Liver (tissue), 8 donors: ENCODE measurements at regions not wholly inside any gene's neighbourhood (a gene's known extent, or its start where the extent isn't known, plus 50 kb on each side); places are given as distances from the start of the nearest gene placed in this dataset.

Experiments used
- DNase-seq: peaks from one replicate; pipeline ENCODE4 v3.0.0-alpha.2; 2017; ENCODE audit warnings: low spot score
- H3K27ac ChIP-seq, 2 donors: one replicate each; pipeline ENCODE4 v1.7.0; 2013; ENCODE audit warnings: inconsistent platforms in 2 of 2, low read length in 2 of 2, control low read depth in 1 of 2, low read depth in 1 of 2, mild to moderate bottlenecking in 1 of 2
- H3K27me3 ChIP-seq, 4 donors: one replicate each; pipeline versions ENCODE4 v1.6.1 to v1.7.0; 2013; ENCODE audit warnings: low read length in 3 of 4, inconsistent platforms in 1 of 4, mild to moderate bottlenecking in 1 of 4, moderate library complexity in 1 of 4; ENCODE audit not compliant: control insufficient read depth in 4 of 4, insufficient read depth in 4 of 4
- H3K36me3 ChIP-seq, 4 donors: one replicate each; pipeline versions ENCODE4 v1.6.1 to v1.7.0; 2013; ENCODE audit warnings: low read length in 3 of 4, mild to moderate bottlenecking in 3 of 4, low read depth in 1 of 4, moderate library complexity in 1 of 4; ENCODE audit not compliant: control insufficient read depth in 4 of 4, insufficient read depth in 3 of 4
- H3K4me1 ChIP-seq, 4 donors: one replicate each; pipeline versions ENCODE4 v1.6.1 to v1.7.0; 2013; ENCODE audit warnings: low read length in 3 of 4, mild to moderate bottlenecking in 3 of 4, moderate library complexity in 1 of 4; ENCODE audit not compliant: control insufficient read depth in 4 of 4, insufficient read depth in 4 of 4
- H3K4me3 ChIP-seq, 3 donors: one replicate each; pipeline versions ENCODE4 v1.6.1 to v1.7.0; 2013; ENCODE audit warnings: low read length in 3 of 3, control low read depth in 1 of 3, low read depth in 1 of 3, mild to moderate bottlenecking in 1 of 3
- H3K9ac ChIP-seq, 2 donors: one replicate each; pipeline ENCODE4 v1.7.0; 2013; ENCODE audit warnings: low read length in 2 of 2, mild to moderate bottlenecking in 2 of 2, moderate library complexity in 2 of 2, control low read depth in 1 of 2, low read depth in 1 of 2
- H3K9me3 ChIP-seq, 4 donors: one replicate each; pipeline versions ENCODE4 v1.6.1 to v1.7.0; 2013; ENCODE audit warnings: low read length in 3 of 4; ENCODE audit not compliant: control insufficient read depth in 4 of 4
- CTCF ChIP-seq: fragments of 150-350 bp; IDR thresholded peaks from 2 replicates; pipeline ENCODE4 v1.5.1; 2017; ENCODE audit warnings: improper control_type of control experiment, low read depth, low read length; ENCODE audit not compliant: missing input control
- EGR1 ChIP-seq, 2 donors: IDR thresholded peaks; 2 replicates each; pipeline ENCODE4 v1.6.1; 2016 to 2018; ENCODE audit warnings: antibody characterized with exemption in 2 of 2, low read depth in 2 of 2
- FOXA1 ChIP-seq: IDR thresholded peaks from 2 replicates; pipeline ENCODE4 v1.6.1; 2016; ENCODE audit warnings: antibody characterized with exemption
- FOXA2 ChIP-seq: IDR thresholded peaks from 2 replicates; pipeline ENCODE4 v1.6.1; 2016; ENCODE audit warnings: antibody characterized with exemption
- GABPA ChIP-seq, 2 donors: IDR thresholded peaks in 1 of 2; conservative IDR thresholded peaks in 1 of 2; 2 replicates each; pipeline ENCODE4 v1.6.1; 2016; ENCODE audit warnings: antibody characterized with exemption in 2 of 2, mild to moderate bottlenecking in 1 of 2, moderate library complexity in 1 of 2
- HNF4A ChIP-seq, 2 donors: conservative IDR thresholded peaks; 2 replicates each; pipeline ENCODE4 v1.6.1; 2016; ENCODE audit warnings: antibody characterized with exemption in 2 of 2, mild to moderate bottlenecking in 2 of 2
- JUND ChIP-seq, 2 donors: IDR thresholded peaks; 2 replicates each; pipeline ENCODE4 v1.6.1; 2016; ENCODE audit warnings: antibody characterized with exemption in 2 of 2
- NR2F2 ChIP-seq: IDR thresholded peaks from 2 replicates; pipeline ENCODE4 v1.6.1; 2016; ENCODE audit warnings: antibody characterized with exemption
- SP1 ChIP-seq: IDR thresholded peaks from 2 replicates; pipeline ENCODE4 v1.6.1; 2018; ENCODE audit warnings: antibody characterized with exemption, mild to moderate bottlenecking
- TAF1 ChIP-seq: conservative IDR thresholded peaks from 2 replicates; pipeline ENCODE4 v1.6.1; 2016; ENCODE audit warnings: antibody characterized with exemption, mild to moderate bottlenecking
- ZBTB33 ChIP-seq: IDR thresholded peaks from 2 replicates; pipeline ENCODE4 v1.6.1; 2016; ENCODE audit warnings: antibody characterized with exemption
- WGBS: extraction: QIAGEN DNeasy Blood & Tissue Kit; methylation state at CpG from one replicate; pipeline ENCODE4 v1.1.7; 2013; 5-methylcytosine and 5-hydroxymethylcytosine counted together
- TF ChIP-seq, protein P1 (sequence below): IDR thresholded peaks from 2 replicates; pipeline ENCODE4 v1.6.1; 2016; ENCODE audit warnings: antibody characterized with exemption
- TF ChIP-seq, protein P2 (sequence below): IDR thresholded peaks from 2 replicates; pipeline ENCODE4 v1.6.1; 2016; ENCODE audit warnings: antibody characterized with exemption, mild to moderate bottlenecking
- donor health status: healthy.
- donor health status: healthy.
- donor health status: healthy.
- donor health status: healthy.
- donor health status: healthy.

GRCh38 chr6:132888701-132889100 is 74.3 kb downstream of the RPS12 start:
- Histone ChIP-seq H3K4me1 (no peaks in the 10 kb centered on the region), H3K27me3 (no peaks in the 10 kb centered on the region), H3K27ac (no peak overlapping the region), H3K4me3 (no peak overlapping the region), H3K36me3 (no peaks in the 10 kb centered on the region), H3K9me3 (no peaks in the 10 kb centered on the region), H3K9ac (no peak overlapping the region)
- no peak for DNase-seq
- 84% methylated on average over 2 of the region's 2 CpGs for WGBS
- TF ChIP-seq HNF4A (conservative IDR thresholded peaks at IDR 0.05) (no peak), CTCF (no peak), ZBTB33 (no peak), NR2F2 (no peak), GABPA (IDR thresholded peaks at IDR 0.05 in 1 of 2, conservative IDR thresholded peaks at IDR 0.05 in 1 of 2) (no peak), JUND (IDR thresholded peaks at IDR 0.05) (no peak), SP1 (no peak), FOXA1 (no peak)
- TF ChIP-seq, protein P1, sequence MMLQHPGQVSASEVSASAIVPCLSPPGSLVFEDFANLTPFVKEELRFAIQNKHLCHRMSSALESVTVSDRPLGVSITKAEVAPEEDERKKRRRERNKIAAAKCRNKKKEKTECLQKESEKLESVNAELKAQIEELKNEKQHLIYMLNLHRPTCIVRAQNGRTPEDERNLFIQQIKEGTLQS: no peak

- H3K27me3 ChIP-seq: no peaks in the 10 kb centered on the region
- TF ChIP-seq GABPA (IDR thresholded peaks at IDR 0.05 in 1 of 2, conservative IDR thresholded peaks at IDR 0.05 in 1 of 2) (no peak), HNF4A (conservative IDR thresholded peaks at IDR 0.05) (no peak), TAF1 (no peak), EGR1 (IDR thresholded peaks at IDR 0.05; ENCODE audit: low read depth in 2 of 2) (no peak), FOXA2 (no peak), ZBTB33 (no peak), NR2F2 (no peak)
- TF ChIP-seq, protein P2, sequence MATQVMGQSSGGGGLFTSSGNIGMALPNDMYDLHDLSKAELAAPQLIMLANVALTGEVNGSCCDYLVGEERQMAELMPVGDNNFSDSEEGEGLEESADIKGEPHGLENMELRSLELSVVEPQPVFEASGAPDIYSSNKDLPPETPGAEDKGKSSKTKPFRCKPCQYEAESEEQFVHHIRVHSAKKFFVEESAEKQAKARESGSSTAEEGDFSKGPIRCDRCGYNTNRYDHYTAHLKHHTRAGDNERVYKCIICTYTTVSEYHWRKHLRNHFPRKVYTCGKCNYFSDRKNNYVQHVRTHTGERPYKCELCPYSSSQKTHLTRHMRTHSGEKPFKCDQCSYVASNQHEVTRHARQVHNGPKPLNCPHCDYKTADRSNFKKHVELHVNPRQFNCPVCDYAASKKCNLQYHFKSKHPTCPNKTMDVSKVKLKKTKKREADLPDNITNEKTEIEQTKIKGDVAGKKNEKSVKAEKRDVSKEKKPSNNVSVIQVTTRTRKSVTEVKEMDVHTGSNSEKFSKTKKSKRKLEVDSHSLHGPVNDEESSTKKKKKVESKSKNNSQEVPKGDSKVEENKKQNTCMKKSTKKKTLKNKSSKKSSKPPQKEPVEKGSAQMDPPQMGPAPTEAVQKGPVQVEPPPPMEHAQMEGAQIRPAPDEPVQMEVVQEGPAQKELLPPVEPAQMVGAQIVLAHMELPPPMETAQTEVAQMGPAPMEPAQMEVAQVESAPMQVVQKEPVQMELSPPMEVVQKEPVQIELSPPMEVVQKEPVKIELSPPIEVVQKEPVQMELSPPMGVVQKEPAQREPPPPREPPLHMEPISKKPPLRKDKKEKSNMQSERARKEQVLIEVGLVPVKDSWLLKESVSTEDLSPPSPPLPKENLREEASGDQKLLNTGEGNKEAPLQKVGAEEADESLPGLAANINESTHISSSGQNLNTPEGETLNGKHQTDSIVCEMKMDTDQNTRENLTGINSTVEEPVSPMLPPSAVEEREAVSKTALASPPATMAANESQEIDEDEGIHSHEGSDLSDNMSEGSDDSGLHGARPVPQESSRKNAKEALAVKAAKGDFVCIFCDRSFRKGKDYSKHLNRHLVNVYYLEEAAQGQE: no peak
- WGBS: 89% methylated on average over 5 of the region's 5 CpGs
These were observed 78.8 kb downstream of the RPS12 start for GRCh38 chr6:132892929-132893771.

More at GRCh38 chr6:132892929-132893771, 78.8 kb downstream of the RPS12 start:
- H3K9me3 ChIP-seq: no peaks in the 10 kb centered on the region
- no peak overlapping the region for H3K9ac ChIP-seq
- DNase-seq: no peak
- H3K4me3 ChIP-seq: no peak overlapping the region
- H3K36me3 ChIP-seq: no peaks in the 10 kb centered on the region
- no peaks in the 10 kb centered on the region for H3K4me1 ChIP-seq
- H3K27ac ChIP-seq: no peak overlapping the region
